T-helper 17 cell (primary cell): ENCODE measurements at regions not wholly inside any gene's neighbourhood (a gene's known extent, or its start where the extent isn't known, plus 50 kb on each side); places are given as distances from the start of the nearest gene placed in this dataset.
"Not testable (repeated sequence)": the region's sequence is repeated elsewhere in the genome, so short reads cannot be mapped to it uniquely, and the experiment has no call there.

ENCODE experiments used
- ATAC-seq: fragments of 150-1000 bp; cut with Tn5 transposase; 2 replicates; pipeline ENCODE4 v1.10.0; 2021; ENCODE audit warnings: mild to moderate bottlenecking, moderate library complexity
- DNase-seq, 3 donors: peaks; one replicate each; pipeline versions ENCODE4 v3.0.0 to v3.0.0-alpha.2; 2020 to 2021
- H3K9me3 ChIP-seq: one replicate; pipeline ENCODE4 v1.7.0; 2013; ENCODE audit warnings: low read length, mild to moderate bottlenecking; ENCODE audit not compliant: control insufficient read depth, poor library complexity, severe bottlenecking
- H3K27ac Mint-ChIP-seq: one replicate; pipeline ENCODE4 v1.8.0; 2022; ENCODE audit warnings: mild to moderate bottlenecking, moderate library complexity, mixed read lengths
- H3K27me3 Mint-ChIP-seq: one replicate; pipeline ENCODE4 v1.8.0; 2022; ENCODE audit warnings: mixed read lengths
- H3K36me3 Mint-ChIP-seq: one replicate; pipeline ENCODE4 v1.8.0; 2022; ENCODE audit warnings: low read depth, mixed read lengths
- H3K4me1 Mint-ChIP-seq: one replicate; pipeline ENCODE4 v1.8.0; 2022; ENCODE audit warnings: mild to moderate bottlenecking, mixed read lengths
- H3K4me3 Mint-ChIP-seq: one replicate; pipeline ENCODE4 v1.8.0; 2022; ENCODE audit warnings: mild to moderate bottlenecking, moderate library complexity, mixed read lengths

GRCh38 chr11:98040061-98040808 lies 980.5 kb upstream of the CNTN5 start:
- Mint-ChIP-seq H3K27me3 (no peaks in the 10 kb centered on the region), H3K36me3 (no peaks in the 10 kb centered on the region), H3K4me1 (no peaks in the 10 kb centered on the region), H3K27ac (no peak overlapping the region), H3K4me3 (no peak overlapping the region)
- ATAC-seq (no peak), DNase-seq (no peak)
- H3K9me3 ChIP-seq: no peaks in the 10 kb centered on the region

GRCh38 chr11:98047647-98048046 lies 973.1 kb upstream of the CNTN5 start:
- H3K4me3 Mint-ChIP-seq: no peak overlapping the region

GRCh38 chr11:98053851-98054250 lies 966.9 kb upstream of the CNTN5 start:
- Mint-ChIP-seq H3K27me3 (no peaks in the 10 kb centered on the region), H3K27ac (no peak overlapping the region), H3K4me3 (no peak overlapping the region), H3K36me3 (no peaks in the 10 kb centered on the region), H3K4me1 (no peaks in the 10 kb centered on the region)
- no peaks in the 10 kb centered on the region for H3K9me3 ChIP-seq
- DNase-seq (no peak), ATAC-seq (no peak)

More at GRCh38 chr11:98047647-98048046, 973.1 kb upstream of the CNTN5 start:
- Mint-ChIP-seq H3K36me3 (no peaks in the 10 kb centered on the region), H3K27me3 (no peaks in the 10 kb centered on the region), H3K4me1 (no peaks in the 10 kb centered on the region), H3K27ac (no peak overlapping the region)
- H3K9me3 ChIP-seq: no peaks in the 10 kb centered on the region
- no peak for DNase-seq
- no peak for ATAC-seq

- Mint-ChIP-seq H3K36me3 (no peaks in the 10 kb centered on the region), H3K4me1 (no peaks in the 10 kb centered on the region), H3K27me3 (no peaks in the 10 kb centered on the region), H3K4me3 (no peak overlapping the region), H3K27ac (no peak overlapping the region)
- no peak for ATAC-seq
- DNase-seq: no peak
- H3K9me3 ChIP-seq: no peaks in the 10 kb centered on the region
Observed at GRCh38 chr11:98056945-98057344, 963.8 kb upstream of the CNTN5 start.

GRCh38 chr11:98059488-98059887 lies 961.3 kb upstream of the CNTN5 start:
- H3K9me3 ChIP-seq: no peaks in the 10 kb centered on the region
- ATAC-seq (no peak), DNase-seq (no peak)
- Mint-ChIP-seq H3K4me3 (no peak overlapping the region), H3K4me1 (no peaks in the 10 kb centered on the region), H3K27ac (no peak overlapping the region), H3K36me3 (no peaks in the 10 kb centered on the region), H3K27me3 (no peaks in the 10 kb centered on the region)

GRCh38 chr11:98060759-98061158 lies 960.0 kb upstream of the CNTN5 start:
- Mint-ChIP-seq H3K4me3 (no peak overlapping the region), H3K27me3 (no peaks in the 10 kb centered on the region), H3K27ac (no peak overlapping the region), H3K4me1 (no peaks in the 10 kb centered on the region), H3K36me3 (no peaks in the 10 kb centered on the region)
- no peak for DNase-seq
- ATAC-seq: no peak
- H3K9me3 ChIP-seq: no peaks in the 10 kb centered on the region

GRCh38 chr11:98061858-98062257 lies 958.9 kb upstream of the CNTN5 start:
- no peaks in the 10 kb centered on the region for H3K27me3 Mint-ChIP-seq
- DNase-seq (no peak), ATAC-seq (no peak)
- H3K9me3 ChIP-seq: no peaks in the 10 kb centered on the region
- H3K36me3 Mint-ChIP-seq: no peaks in the 10 kb centered on the region
- H3K4me1 Mint-ChIP-seq: no peaks in the 10 kb centered on the region
- no peak overlapping the region for H3K27ac Mint-ChIP-seq
- no peak overlapping the region for H3K4me3 Mint-ChIP-seq

GRCh38 chr11:98062714-98063113 lies 958.0 kb upstream of the CNTN5 start:
- no peaks in the 10 kb centered on the region for H3K4me1 Mint-ChIP-seq
- no peak for DNase-seq

GRCh38 chr11:98068251-98068650 lies 952.5 kb upstream of the CNTN5 start:
- no peak overlapping the region for H3K4me3 Mint-ChIP-seq
- H3K27me3 Mint-ChIP-seq: no peaks in the 10 kb centered on the region
- no peak overlapping the region for H3K27ac Mint-ChIP-seq
- ATAC-seq (no peak), DNase-seq (no peak)
- H3K9me3 ChIP-seq: no peaks in the 10 kb centered on the region
- H3K4me1 Mint-ChIP-seq: no peaks in the 10 kb centered on the region
- H3K36me3 Mint-ChIP-seq: no peaks in the 10 kb centered on the region

More at GRCh38 chr11:98062714-98063113, 958.0 kb upstream of the CNTN5 start:
- Mint-ChIP-seq H3K27ac (no peak overlapping the region), H3K4me3 (no peak overlapping the region), H3K36me3 (no peaks in the 10 kb centered on the region), H3K27me3 (no peaks in the 10 kb centered on the region)
- H3K9me3 ChIP-seq: no peaks in the 10 kb centered on the region
- ATAC-seq: no peak

- not testable (repeated sequence) for H3K36me3 Mint-ChIP-seq, H3K27me3 Mint-ChIP-seq, H3K4me1 Mint-ChIP-seq, H3K9me3 ChIP-seq, H3K27ac Mint-ChIP-seq, DNase-seq, ATAC-seq, H3K4me3 Mint-ChIP-seq
Observed at GRCh38 chr11:98069147-98069546, 951.6 kb upstream of the CNTN5 start.

- no peaks in the 10 kb centered on the region for H3K4me1 Mint-ChIP-seq
- no peak overlapping the region for H3K27ac Mint-ChIP-seq
- no peaks in the 10 kb centered on the region for H3K36me3 Mint-ChIP-seq
- H3K27me3 Mint-ChIP-seq: no peaks in the 10 kb centered on the region
- ATAC-seq: no peak
- no peaks in the 10 kb centered on the region for H3K9me3 ChIP-seq
- DNase-seq: no peak
- no peak overlapping the region for H3K4me3 Mint-ChIP-seq
Observed at GRCh38 chr11:98069861-98070260, 950.9 kb upstream of the CNTN5 start.

GRCh38 chr11:98090861-98091505 lies 929.8 kb upstream of the CNTN5 start:
- Mint-ChIP-seq H3K27me3 (no peaks in the 10 kb centered on the region), H3K4me3 (no peak overlapping the region), H3K27ac (no peak overlapping the region), H3K4me1 (no peaks in the 10 kb centered on the region), H3K36me3 (no peaks in the 10 kb centered on the region)
- H3K9me3 ChIP-seq: no peaks in the 10 kb centered on the region
- DNase-seq: no peak
- no peak for ATAC-seq

- Mint-ChIP-seq H3K4me3 (no peak overlapping the region), H3K27ac (no peak overlapping the region), H3K4me1 (no peaks in the 10 kb centered on the region), H3K36me3 (no peaks in the 10 kb centered on the region), H3K27me3 (no peaks in the 10 kb centered on the region)
- ATAC-seq (no peak), DNase-seq (no peak)
- H3K9me3 ChIP-seq: no peaks in the 10 kb centered on the region
Observed at GRCh38 chr11:98099371-98099770, 921.4 kb upstream of the CNTN5 start.

GRCh38 chr11:98100689-98101088 lies 920.1 kb upstream of the CNTN5 start:
- Mint-ChIP-seq H3K4me1 (no peaks in the 10 kb centered on the region), H3K27me3 (no peaks in the 10 kb centered on the region), H3K36me3 (no peaks in the 10 kb centered on the region), H3K27ac (no peak overlapping the region), H3K4me3 (no peak overlapping the region)
- DNase-seq (no peak), ATAC-seq (no peak)
- H3K9me3 ChIP-seq: no peaks in the 10 kb centered on the region
